ENCODE measurements at regions not wholly inside any gene's neighbourhood (a gene's known extent, or its start where the extent isn't known, plus 50 kb on each side); places are given as distances from the start of the nearest gene placed in this dataset.

DNA sequence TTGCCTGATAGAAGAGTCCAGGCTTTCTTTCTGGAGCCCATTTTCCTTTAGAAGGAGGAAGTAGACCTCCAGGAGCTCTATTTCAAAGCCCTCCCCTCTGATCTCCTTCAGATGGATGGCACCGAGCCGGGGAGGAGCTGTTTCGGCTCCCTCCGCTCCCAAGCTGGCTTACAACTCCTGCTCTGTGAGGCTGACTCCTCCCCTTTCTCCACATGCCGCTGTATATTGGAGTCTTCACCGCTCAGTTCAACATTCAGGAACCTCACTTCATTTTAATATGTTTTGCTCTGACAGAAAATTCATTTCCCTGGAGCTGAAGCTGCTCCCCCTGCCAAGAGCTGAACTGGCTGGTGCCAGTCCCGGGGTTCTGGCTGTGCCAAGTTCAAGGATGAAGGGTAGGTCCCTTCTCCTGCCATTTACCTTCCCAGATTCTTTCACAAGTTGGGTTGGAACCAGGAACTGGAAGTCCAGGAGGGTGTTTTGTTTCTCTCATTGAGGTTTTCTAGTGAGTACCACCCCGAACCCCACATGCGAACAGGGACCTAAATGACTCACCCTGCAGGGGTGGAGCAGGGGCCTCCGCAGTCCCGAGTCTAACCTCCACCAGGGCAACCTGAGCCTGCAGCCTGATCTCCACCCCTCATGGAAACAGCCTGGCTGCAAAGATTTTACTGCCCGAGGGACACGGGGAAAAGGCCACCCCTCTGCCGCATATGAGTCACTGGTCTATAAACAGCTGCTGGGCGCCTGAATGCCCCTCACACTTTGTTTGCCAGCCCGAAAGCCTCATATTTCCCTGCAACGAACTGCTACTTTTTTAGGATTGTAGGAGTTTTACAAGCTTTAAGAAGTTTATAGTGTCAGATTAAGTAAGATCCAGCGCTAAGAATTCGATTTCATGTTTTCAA is 68.6 kb upstream of the FOXA2 start:
- DNase-seq, result no peak

DNA sequence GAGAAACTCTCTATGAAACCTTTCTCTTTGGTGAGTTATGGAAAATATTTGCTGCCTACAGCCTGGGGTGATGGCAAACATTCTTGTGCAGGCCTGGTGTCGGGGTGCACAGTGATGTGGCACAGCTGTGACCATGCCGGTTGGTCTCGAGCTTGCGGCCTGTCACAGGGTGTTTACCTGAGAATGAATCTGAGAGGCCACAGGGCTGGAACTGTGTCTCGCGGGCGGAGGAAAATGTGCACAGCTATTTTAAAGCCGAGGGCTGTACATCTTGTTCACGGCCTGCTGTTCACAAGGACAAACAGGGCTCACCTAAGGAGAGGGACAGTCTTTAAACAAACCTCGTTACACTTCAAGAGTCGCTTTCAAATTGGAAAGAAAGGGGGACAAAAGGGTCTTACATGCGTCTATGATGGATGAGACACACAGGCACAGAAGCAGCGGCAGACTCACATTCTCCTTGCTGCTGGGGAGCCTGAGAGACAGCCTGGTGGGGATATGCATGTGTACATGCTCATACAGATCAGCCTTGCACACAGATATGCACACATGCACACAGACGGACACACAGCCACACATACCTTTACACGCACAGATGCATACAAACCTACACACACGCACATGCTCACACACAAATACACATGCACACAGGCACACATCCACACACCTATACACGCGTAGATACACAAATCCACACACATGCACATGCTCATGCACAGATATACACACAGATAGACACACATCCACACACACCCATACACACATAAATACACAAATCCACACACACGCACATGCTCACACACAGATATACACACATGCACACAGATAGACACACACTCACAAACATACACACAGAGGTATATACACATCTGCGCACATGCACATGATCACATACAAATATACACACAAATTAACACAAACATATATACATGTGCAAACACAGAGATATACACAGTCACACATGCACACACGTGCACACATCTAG is 69.6 kb upstream of the FOXA2 start:
- DNase-seq, result no peak

GRCh38 chr20:22663528-22664025 is 79.2 kb upstream of the FOXA2 start:
- no peak for DNase-seq

DNA sequence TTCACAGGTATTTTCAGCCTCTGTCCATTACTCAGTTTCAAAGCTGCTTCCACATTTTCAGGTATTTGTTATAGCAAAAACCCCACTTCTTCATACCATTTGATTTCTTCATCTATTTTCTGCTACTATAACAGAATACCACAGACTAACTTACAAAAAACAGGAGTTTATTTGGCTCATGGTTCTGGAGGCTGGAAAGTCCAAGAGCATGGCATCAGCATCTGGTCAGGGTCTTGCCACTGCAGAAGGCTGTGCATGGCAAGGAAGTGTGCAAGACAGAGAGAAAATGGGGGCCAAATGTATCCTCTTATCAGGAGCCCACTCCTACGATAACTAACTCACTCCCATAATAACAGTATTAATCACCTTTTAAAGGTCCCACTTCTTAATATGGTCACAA is 82.8 kb upstream of the FOXA2 start:
- DNase-seq, result no peak

- DNase-seq, result no peak
Observed at GRCh38 chr20:22672191-22672590, 87.8 kb upstream of the FOXA2 start.

GRCh38 chr20:22673467-22673866 is 89.1 kb upstream of the FOXA2 start:
- no peak for DNase-seq

DNA sequence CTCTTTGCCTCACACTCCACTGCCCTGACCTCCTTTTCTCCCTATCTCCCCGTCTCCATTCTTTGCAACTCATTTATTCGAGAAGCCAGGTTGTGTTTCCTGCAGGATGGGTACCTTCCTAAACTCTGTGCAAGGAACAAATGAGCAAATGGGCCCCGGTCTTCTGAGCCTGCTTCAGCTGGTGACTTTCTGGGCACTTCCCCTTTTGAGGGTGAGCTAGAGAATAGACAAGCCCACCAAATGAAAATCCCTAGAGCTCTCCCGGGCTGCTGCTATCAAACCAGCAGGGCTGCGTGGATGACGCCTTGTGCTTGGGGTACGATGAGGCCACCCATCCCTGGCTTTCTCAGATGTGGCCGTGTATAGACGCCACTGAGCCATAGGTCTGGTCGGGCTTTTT is 91.0 kb upstream of the FOXA2 start:
- DNase-seq, result no peak

- no peak for DNase-seq
Observed at GRCh38 chr20:22678678-22679077, 94.3 kb upstream of the FOXA2 start.

GRCh38 chr20:22679197-22679596 is 94.8 kb upstream of the FOXA2 start:
- DNase-seq, result no peak

GRCh38 chr20:22680031-22680740 is 95.8 kb upstream of the FOXA2 start:
- DNase-seq, result no peak

DNA sequence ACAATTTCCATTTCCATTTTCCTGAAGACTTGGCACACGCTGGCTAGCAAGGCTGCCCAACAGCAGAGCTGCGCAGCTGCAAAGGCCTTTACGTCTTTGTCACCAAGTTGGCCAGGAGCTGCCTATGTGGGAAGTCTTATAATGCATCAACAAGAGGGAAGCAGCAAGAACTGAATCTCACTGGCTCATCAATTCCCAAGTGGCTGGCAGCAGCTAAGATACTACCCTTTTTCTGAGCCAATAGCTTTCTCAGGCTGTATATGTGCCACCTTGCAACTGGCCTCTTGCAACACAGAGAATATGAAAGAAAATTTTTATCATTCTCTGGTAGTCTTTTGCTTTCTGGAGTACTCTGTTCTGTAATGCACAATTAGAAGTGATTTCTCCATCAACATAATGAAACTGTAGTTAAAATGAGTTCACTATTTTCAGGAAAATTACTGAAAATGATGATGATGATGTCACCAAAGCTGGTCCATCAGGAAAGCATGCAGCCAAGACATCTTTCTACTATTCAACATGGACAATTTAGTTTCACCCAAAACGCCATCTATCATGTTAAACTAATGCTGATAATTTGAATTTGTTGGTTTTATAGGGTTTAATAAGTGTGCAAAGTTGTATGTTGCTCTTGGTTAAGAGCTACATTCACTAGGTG is 97.3 kb upstream of the FOXA2 start:
- DNase-seq, result no peak

GRCh38 chr20:22682381-22682780 is 98.0 kb upstream of the FOXA2 start:
- DNase-seq, result no peak

DNA sequence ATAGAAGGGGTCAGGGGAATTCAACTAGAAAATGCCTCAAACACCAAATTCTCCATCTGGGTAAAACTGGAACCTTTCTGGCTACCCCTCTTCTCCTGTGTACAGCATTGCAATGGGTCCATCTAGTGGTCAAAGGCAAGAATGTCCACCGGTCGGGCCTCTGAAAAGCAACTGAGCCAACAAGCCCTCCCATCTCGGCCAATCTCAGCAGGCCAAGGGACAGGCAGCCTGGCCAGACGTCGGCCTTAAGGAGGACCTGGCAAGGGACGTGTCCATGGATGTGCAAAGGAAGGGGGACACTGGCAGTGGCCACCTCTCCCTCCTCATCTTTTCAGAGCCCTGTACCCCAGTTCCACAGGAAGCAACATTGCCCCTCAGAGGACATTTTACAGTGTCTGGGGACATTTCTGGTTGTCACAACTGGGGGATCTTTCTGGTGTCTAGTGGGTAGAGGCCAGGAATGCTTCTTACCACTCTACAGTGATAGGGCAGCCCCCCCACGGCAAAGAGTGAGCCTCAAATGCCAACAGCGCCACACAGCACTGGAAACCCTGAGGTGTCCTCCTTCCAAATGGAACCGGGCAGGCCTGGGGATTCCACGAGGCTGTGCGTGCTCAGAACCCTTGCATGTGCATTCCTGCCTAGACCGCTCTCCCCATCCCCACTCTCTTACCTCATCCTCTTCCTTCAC is 99.8 kb upstream of the FOXA2 start:
- DNase-seq, result no peak

- no peak for DNase-seq
Observed at GRCh38 chr20:22684763-22685443, 100.5 kb upstream of the FOXA2 start.

- no peak for DNase-seq
Observed at GRCh38 chr20:22686097-22686496, 101.7 kb upstream of the FOXA2 start.

GRCh38 chr20:22687676-22688349 is 103.4 kb upstream of the FOXA2 start:
- DNase-seq, result no peak

DNA sequence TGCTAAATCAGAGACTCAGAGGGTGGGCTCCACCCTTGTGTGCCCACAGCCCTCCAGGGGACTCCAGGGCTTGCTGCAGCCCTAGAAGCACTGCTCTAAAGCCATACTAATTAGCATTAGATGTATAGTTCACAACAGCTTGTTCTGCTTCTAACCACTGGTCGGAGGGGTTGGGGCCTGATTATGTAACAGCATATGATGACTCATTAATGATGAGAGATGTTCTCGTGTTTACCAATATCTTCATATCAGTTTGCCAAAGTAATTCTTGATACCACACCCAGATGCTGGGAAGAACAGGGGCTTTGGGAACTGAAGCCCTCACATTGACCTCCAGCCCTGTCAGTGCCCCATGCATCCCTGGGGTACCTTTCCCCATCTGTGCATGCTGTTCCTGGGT is 104.1 kb upstream of the FOXA2 start:
- no peak for DNase-seq

DNA sequence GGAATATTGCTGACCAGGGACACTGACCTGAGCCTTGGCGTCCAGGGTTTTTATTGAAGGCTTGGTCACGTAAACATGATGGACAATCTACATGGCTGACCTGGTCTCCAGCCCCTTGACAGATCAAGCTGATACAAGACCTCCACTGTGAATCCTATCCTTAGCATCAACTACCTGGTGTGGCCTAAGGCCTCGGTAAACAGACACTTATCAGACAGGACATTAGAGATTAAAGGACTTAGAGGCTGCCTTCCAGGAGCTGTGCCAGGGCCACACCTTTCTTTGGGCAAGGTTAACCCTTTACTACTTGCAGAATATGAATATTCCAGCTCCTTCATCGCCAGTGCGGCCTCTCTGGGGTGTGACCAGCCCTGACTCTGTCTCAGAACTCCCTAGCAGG is 104.9 kb upstream of the FOXA2 start:
- DNase-seq, result no peak

DNA sequence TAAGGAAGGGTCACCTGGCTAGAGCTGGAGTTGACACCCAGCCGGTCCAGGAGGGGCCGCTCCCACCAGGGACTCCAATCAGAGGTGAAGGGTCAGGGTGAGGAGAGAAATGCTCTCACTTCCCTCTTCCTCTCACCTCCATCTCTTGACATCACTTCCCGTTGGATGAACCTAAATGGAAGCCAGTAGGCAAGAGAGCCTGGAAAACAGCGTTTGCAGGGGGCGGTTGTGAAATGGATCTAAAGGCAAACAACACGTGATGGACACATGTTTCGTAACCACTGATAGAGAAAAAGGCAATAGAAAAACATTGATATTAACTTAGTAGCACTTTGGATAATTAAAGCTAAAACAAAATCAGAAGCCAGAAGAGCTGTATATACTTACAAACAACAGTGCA is 105.6 kb upstream of the FOXA2 start:
- DNase-seq, result no peak

DNA sequence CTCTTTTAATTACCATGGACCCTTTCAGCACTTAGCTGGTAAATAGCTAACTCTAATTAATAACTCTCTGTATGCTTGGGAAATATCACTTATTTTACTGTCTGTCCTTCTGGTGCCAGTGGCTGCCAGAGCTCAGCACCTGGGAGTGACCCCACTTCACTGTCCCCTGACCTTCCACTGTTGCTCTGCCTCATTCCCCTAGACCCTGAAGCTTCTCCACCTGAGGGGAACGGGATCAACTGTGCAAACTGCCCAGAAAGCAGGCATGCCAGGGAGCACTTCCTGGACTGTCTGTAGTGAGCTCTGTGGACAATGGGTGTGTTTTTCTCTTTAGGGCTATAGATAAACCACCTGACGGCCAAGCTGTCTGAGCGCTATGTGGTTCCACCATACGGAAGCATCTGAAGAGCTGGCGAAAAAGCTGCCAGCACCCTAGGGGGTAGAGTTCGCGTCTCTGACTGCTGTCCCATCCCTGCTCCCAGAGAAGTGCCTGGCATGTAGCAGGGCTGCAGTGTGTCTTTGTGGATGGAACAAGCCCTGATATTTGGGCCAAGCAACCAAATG is 106.3 kb upstream of the FOXA2 start:
- no peak for DNase-seq

All from CD4-positive, alpha-beta T cell treated with Interleukin-17A for 4 hours (primary cell).